ENCODE measurements at regions not wholly inside any gene's neighbourhood (a gene's known extent, or its start where the extent isn't known, plus 50 kb on each side); places are given as distances from the start of the nearest gene placed in this dataset.

- ChIA-PET CTCF (no interaction called here), POLR2A (no interaction called here)
- no peak for DNase-seq (ENCODE audit: extremely low spot score)
- no peak for TF ChIP-seq FOXA1 (IDR thresholded peaks at IDR 0.05)
- no peak for TF ChIP-seq BHLHE40 (IDR thresholded peaks at IDR 0.05; ENCODE audit: borderline replicate concordance)
- no peak for TF ChIP-seq HDGF (IDR thresholded peaks at IDR 0.05; ENCODE audit: borderline replicate concordance)
- TF ChIP-seq ARNT (IDR thresholded peaks at IDR 0.05), result no peak
- TF ChIP-seq CTBP1 (IDR thresholded peaks at IDR 0.05; ENCODE audit: borderline replicate concordance), result no peak
- no peak for TF ChIP-seq L3MBTL2 (conservative IDR thresholded peaks at IDR 0.05)
- no peak for TF ChIP-seq PKNOX1 (IDR thresholded peaks at IDR 0.05)
- no peak for TF ChIP-seq LEF1 (IDR thresholded peaks at IDR 0.05; ENCODE audit: borderline replicate concordance)
- TF ChIP-seq TARDBP (IDR thresholded peaks at IDR 0.05), result no peak
- no peak for TF ChIP-seq ELF4 (IDR thresholded peaks at IDR 0.05)
- TF ChIP-seq FOXK2 (IDR thresholded peaks at IDR 0.05), result no peak
- TF ChIP-seq FOXM1 (IDR thresholded peaks at IDR 0.05; ENCODE audit: borderline replicate concordance), result no peak
- TF ChIP-seq NFRKB (IDR thresholded peaks at IDR 0.05), result no peak
Observed at GRCh38 chr16:35365675-35366074, 1906.3 kb downstream of the TP53TG3F start.

- no peak for DNase-seq (ENCODE audit: extremely low spot score)
- no peak for TF ChIP-seq CTBP1 (IDR thresholded peaks at IDR 0.05; ENCODE audit: borderline replicate concordance)
- no peak for TF ChIP-seq HDGF (IDR thresholded peaks at IDR 0.05; ENCODE audit: borderline replicate concordance)
- TF ChIP-seq NFRKB (IDR thresholded peaks at IDR 0.05), result no peak
- no peak for TF ChIP-seq FOXM1 (IDR thresholded peaks at IDR 0.05; ENCODE audit: borderline replicate concordance)
- no peak for TF ChIP-seq L3MBTL2 (conservative IDR thresholded peaks at IDR 0.05)
- no peak for TF ChIP-seq PKNOX1 (IDR thresholded peaks at IDR 0.05)
- no peak for TF ChIP-seq LEF1 (IDR thresholded peaks at IDR 0.05; ENCODE audit: borderline replicate concordance)
- CTCF ChIA-PET, result no interaction called here
- POLR2A ChIA-PET, result no interaction called here
Observed at GRCh38 chr16:35370617-35371016, 1911.2 kb downstream of the TP53TG3F start.

- ChIA-PET POLR2A (no interaction called here), CTCF (no interaction called here)
- TF ChIP-seq SUZ12 (IDR thresholded peaks at IDR 0.05) (no peak), BHLHE40 (IDR thresholded peaks at IDR 0.05; ENCODE audit: borderline replicate concordance) (no peak), ZNF384 (IDR thresholded peaks at IDR 0.05) (no peak), CTBP1 (IDR thresholded peaks at IDR 0.05; ENCODE audit: borderline replicate concordance) (no peak), HDGF (IDR thresholded peaks at IDR 0.05; ENCODE audit: borderline replicate concordance) (no peak), TARDBP (IDR thresholded peaks at IDR 0.05) (no peak), ELF4 (IDR thresholded peaks at IDR 0.05) (no peak), L3MBTL2 (conservative IDR thresholded peaks at IDR 0.05) (no peak), SP1 (IDR thresholded peaks at IDR 0.05) (no peak), FOXA1 (IDR thresholded peaks at IDR 0.05) (no peak), FOXK2 (IDR thresholded peaks at IDR 0.05) (no peak), PKNOX1 (IDR thresholded peaks at IDR 0.05) (no peak), FOXM1 (IDR thresholded peaks at IDR 0.05; ENCODE audit: borderline replicate concordance) (no peak), ARNT (IDR thresholded peaks at IDR 0.05) (no peak), LEF1 (IDR thresholded peaks at IDR 0.05; ENCODE audit: borderline replicate concordance) (no peak), NFRKB (IDR thresholded peaks at IDR 0.05) (no peak)
- DNase-seq (ENCODE audit: extremely low spot score), result no peak
Observed at GRCh38 chr16:35377142-35377541, 1917.7 kb downstream of the TP53TG3F start.

GRCh38 chr16:35386619-35387018, 1927.2 kb downstream of the TP53TG3F start:
- ChIA-PET POLR2A (no interaction called here), CTCF (no interaction called here)
- no peak for TF ChIP-seq FOXA1 (IDR thresholded peaks at IDR 0.05)
- TF ChIP-seq LEF1 (IDR thresholded peaks at IDR 0.05; ENCODE audit: borderline replicate concordance), result no peak
- no peak for TF ChIP-seq PKNOX1 (IDR thresholded peaks at IDR 0.05)
- TF ChIP-seq TARDBP (IDR thresholded peaks at IDR 0.05), result no peak
- TF ChIP-seq L3MBTL2 (conservative IDR thresholded peaks at IDR 0.05), result no peak
- TF ChIP-seq SUZ12 (IDR thresholded peaks at IDR 0.05), result no peak
- no peak for TF ChIP-seq FOXM1 (IDR thresholded peaks at IDR 0.05; ENCODE audit: borderline replicate concordance)
- TF ChIP-seq SP1 (IDR thresholded peaks at IDR 0.05), result no peak
- TF ChIP-seq CTBP1 (IDR thresholded peaks at IDR 0.05; ENCODE audit: borderline replicate concordance), result no peak
- no peak for TF ChIP-seq HDGF (IDR thresholded peaks at IDR 0.05; ENCODE audit: borderline replicate concordance)
- no peak for TF ChIP-seq NFRKB (IDR thresholded peaks at IDR 0.05)
- TF ChIP-seq ELF4 (IDR thresholded peaks at IDR 0.05), result no peak
- no peak for DNase-seq (ENCODE audit: extremely low spot score)

GRCh38 chr16:35391328-35391727, 1931.9 kb downstream of the TP53TG3F start:
- ChIA-PET POLR2A (no interaction called here), CTCF (interaction anchor here (0.7 kb wide), 2 partner anchors 34 to 311 kb away, joined by 3 to 4 read pairs; no protein-coding TSS in a partner anchor)
- TF ChIP-seq PKNOX1 (IDR thresholded peaks at IDR 0.05) (no peak), FOXK2 (IDR thresholded peaks at IDR 0.05) (no peak), ELF4 (IDR thresholded peaks at IDR 0.05) (no peak), SP1 (IDR thresholded peaks at IDR 0.05) (no peak), ZNF384 (IDR thresholded peaks at IDR 0.05) (no peak), FOXM1 (IDR thresholded peaks at IDR 0.05; ENCODE audit: borderline replicate concordance) (no peak), CTBP1 (IDR thresholded peaks at IDR 0.05; ENCODE audit: borderline replicate concordance) (no peak)
- peak; percentile 4 for DNase-seq (ENCODE audit: extremely low spot score)

All from HEK293T (cell line).